Neural progenitor cell (in vitro differentiated cells): ENCODE measurements at regions not wholly inside any gene's neighbourhood (a gene's known extent, or its start where the extent isn't known, plus 50 kb on each side); places are given as distances from the start of the nearest gene placed in this dataset.

Experiments used
- CTCF ChIP-seq: fragments of 200-600 bp; sonication (generic); IDR thresholded peaks from 2 replicates; pipeline ENCODE4 v1.5.1; 2017; ENCODE audit warnings: antibody characterized with exemption, mild to moderate bottlenecking
- EZH2 ChIP-seq: fragments of 200-600 bp; sonication (generic); IDR thresholded peaks from 2 replicates; pipeline ENCODE4 v1.6.1; 2017; ENCODE audit warnings: antibody characterized with exemption, mild to moderate bottlenecking, moderate library complexity
- EZH2phosphoT487 ChIP-seq: fragments of 200-600 bp; sonication (generic); IDR thresholded peaks from 2 replicates; pipeline ENCODE4 v1.6.1; 2017; ENCODE audit warnings: antibody characterized with exemption

GRCh38 chr1:96357141-96357765, 364.3 kb upstream of the PTBP2 start:
- TF ChIP-seq CTCF (no peak), EZH2 (no peak), EZH2phosphoT487 (no peak)
